DOHH2 (cell line): ENCODE measurements at regions not wholly inside any gene's neighbourhood (a gene's known extent, or its start where the extent isn't known, plus 50 kb on each side); places are given as distances from the start of the nearest gene placed in this dataset.

ENCODE experiments used
- CTCF ChIP-seq: fragments of 200-600 bp; sonication (generic); IDR thresholded peaks from one replicate; pipeline ENCODE4 v1.5.1; 2014; ENCODE audit warnings: antibody characterized with exemption, mild to moderate bottlenecking, low read depth, low read length; ENCODE audit not compliant: poor library complexity, severe bottlenecking
- EZH2phosphoT487 ChIP-seq: fragments of 200-600 bp; sonication (generic); IDR thresholded peaks from 2 replicates; pipeline ENCODE4 v1.6.1; 2017; ENCODE audit warnings: borderline replicate concordance, mild to moderate bottlenecking, antibody characterized with exemption, low read length, moderate library complexity, mixed read lengths

- TF ChIP-seq CTCF (no peak), EZH2phosphoT487 (no peak)
These were observed 1602.3 kb downstream of the C4orf33 start for GRCh38 chr4:130698251-130698650.
